NCI-H2171 (cell line): ENCODE measurements at regions not wholly inside any gene's neighbourhood (a gene's known extent, or its start where the extent isn't known, plus 50 kb on each side); places are given as distances from the start of the nearest gene placed in this dataset.

Experiments
- DNase-seq: peaks from one replicate; lab custom pipeline; 2025; lab: John Stamatoyannopoulos, UW

- DNase-seq: no peak
Observed at GRCh38 chr9:136597141-136597885, 51.5 kb upstream of the NOTCH1 start.

- no peak for DNase-seq
Observed at GRCh38 chr9:136596630-136597031, 50.8 kb upstream of the NOTCH1 start.

- DNase-seq: no peak
Observed at GRCh38 chr9:136596217-136596616, 50.4 kb upstream of the NOTCH1 start.

GRCh38 chr9:136595245-136596153 is 49.7 kb upstream of the NOTCH1 start:
- no peak for DNase-seq
